Mesothelial cell of epicardium (in vitro differentiated cells): ENCODE measurements at regions not wholly inside any gene's neighbourhood (a gene's known extent, or its start where the extent isn't known, plus 50 kb on each side); places are given as distances from the start of the nearest gene placed in this dataset.

Source experiments
- DNase-seq, 2 experiments: peaks; one replicate each; pipeline ENCODE4 v3.0.0; 2021; ENCODE audit warnings: low spot score in 2 of 2; ENCODE audit not compliant: unreplicated experiment in 2 of 2
- H3K27ac Mint-ChIP-seq: 2 replicates; pipeline ENCODE4 v1.8.0; 2021; ENCODE audit warnings: mixed read lengths
- H3K27me3 Mint-ChIP-seq: 2 replicates; pipeline ENCODE4 v1.8.0; 2021; ENCODE audit warnings: low read depth, mixed read lengths
- H3K36me3 Mint-ChIP-seq: 2 replicates; pipeline ENCODE4 v1.8.0; 2021; ENCODE audit warnings: mixed read lengths
- H3K4me1 Mint-ChIP-seq: 2 replicates; pipeline ENCODE4 v1.8.0; 2021; ENCODE audit warnings: mixed read lengths
- H3K4me3 Mint-ChIP-seq: 2 replicates; pipeline ENCODE4 v1.8.0; 2021; ENCODE audit warnings: mild to moderate bottlenecking, moderate library complexity, mixed read lengths
- H3K9me3 Mint-ChIP-seq: 2 replicates; pipeline ENCODE4 v1.8.0; 2021; ENCODE audit warnings: mixed read lengths
- TF ChIP-seq, protein P1 (sequence below): fragments of 200-600 bp; sonication (generic); IDR thresholded peaks from one replicate; pipeline ENCODE4 v1.5.0; 2021; ENCODE audit warnings: antibody characterized with exemption; ENCODE audit not compliant: unreplicated experiment

DNA sequence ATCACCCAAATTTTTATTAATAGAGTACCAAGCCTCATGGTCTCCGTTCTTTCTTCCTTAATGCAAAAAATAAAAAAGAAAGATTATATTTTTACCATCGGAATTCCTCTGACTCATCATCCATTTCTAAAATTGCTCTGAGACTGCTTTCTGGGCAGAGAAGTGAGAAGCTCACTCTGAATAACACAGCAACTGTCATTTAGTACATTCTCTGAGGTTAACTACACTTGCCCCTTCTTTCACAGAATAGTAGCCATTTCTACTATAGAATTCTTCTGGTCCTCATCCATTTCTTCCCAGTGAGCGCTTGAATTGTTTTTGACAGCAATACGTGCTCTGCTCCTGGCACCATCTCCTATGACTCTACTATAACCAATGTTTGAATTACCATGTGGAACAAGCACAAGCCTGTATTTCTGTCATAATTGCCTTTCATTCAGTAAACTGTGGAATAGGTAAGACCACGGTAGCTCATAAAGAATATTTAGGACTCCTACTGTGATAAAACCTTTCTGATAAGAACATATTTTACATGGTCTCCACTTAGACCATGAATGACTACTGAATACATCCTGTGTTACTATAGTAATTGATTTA lies 435.5 kb upstream of the NRSN1 start:
- H3K4me1 Mint-ChIP-seq: peaks cover 54% of the 10 kb centered on the region
- no peaks in the 10 kb centered on the region for H3K36me3 Mint-ChIP-seq
- no peak for DNase-seq
- TF ChIP-seq, protein P1, sequence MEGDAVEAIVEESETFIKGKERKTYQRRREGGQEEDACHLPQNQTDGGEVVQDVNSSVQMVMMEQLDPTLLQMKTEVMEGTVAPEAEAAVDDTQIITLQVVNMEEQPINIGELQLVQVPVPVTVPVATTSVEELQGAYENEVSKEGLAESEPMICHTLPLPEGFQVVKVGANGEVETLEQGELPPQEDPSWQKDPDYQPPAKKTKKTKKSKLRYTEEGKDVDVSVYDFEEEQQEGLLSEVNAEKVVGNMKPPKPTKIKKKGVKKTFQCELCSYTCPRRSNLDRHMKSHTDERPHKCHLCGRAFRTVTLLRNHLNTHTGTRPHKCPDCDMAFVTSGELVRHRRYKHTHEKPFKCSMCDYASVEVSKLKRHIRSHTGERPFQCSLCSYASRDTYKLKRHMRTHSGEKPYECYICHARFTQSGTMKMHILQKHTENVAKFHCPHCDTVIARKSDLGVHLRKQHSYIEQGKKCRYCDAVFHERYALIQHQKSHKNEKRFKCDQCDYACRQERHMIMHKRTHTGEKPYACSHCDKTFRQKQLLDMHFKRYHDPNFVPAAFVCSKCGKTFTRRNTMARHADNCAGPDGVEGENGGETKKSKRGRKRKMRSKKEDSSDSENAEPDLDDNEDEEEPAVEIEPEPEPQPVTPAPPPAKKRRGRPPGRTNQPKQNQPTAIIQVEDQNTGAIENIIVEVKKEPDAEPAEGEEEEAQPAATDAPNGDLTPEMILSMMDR: no peak
- no peaks in the 10 kb centered on the region for H3K27me3 Mint-ChIP-seq
- no peak overlapping the region for H3K4me3 Mint-ChIP-seq
- peak overlapping the region; percentile 81 for H3K27ac Mint-ChIP-seq
- H3K9me3 Mint-ChIP-seq: no peaks in the 10 kb centered on the region

DNA sequence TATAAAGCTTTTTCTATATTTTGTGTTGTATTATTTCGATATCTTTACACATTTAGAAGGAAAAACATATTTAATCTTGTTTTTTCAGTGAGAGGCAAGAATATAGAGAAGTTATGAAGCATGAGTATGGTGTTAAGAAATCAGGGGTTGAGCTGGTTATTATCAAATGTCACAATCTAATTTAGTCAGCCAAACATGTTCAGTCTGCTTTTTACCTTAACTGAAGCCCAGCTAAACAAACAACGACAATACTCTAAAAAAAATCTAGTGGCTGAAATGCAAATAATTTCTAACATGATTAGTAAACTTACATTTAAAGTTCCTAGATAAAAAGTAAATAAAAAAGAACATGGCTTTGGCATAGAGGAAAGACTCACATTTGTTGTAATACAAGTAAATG lies 433.8 kb upstream of the NRSN1 start:
- H3K27ac Mint-ChIP-seq: peak overlapping the region; percentile 82
- H3K27me3 Mint-ChIP-seq: no peaks in the 10 kb centered on the region
- H3K4me1 Mint-ChIP-seq: peaks cover 61% of the 10 kb centered on the region
- no peaks in the 10 kb centered on the region for H3K9me3 Mint-ChIP-seq
- no peaks in the 10 kb centered on the region for H3K36me3 Mint-ChIP-seq
- no peak for DNase-seq
- no peak overlapping the region for H3K4me3 Mint-ChIP-seq
- TF ChIP-seq, protein P1: no peak

DNA sequence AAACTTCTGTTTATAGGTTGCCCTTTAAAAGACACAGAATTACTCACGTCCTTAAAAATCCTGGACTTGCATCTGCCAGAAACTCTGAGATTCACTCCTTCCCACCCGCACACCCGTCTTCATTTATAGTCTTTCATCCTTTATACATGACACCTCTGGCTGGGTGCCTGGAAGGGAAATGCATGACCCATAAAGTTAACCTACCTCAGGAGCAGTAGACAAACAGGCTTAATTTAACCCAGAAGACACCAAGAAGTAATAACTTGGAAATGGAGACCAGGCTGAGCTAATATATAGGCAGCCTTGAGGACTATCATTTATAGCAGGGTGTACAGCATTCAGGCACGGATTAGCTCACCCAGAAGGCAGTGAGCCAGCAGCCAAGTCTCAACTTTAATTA lies 429.0 kb upstream of the NRSN1 start:
- DNase-seq: peak in 1 of 2 experiments; percentile 48
- Mint-ChIP-seq H3K4me3 (no peak overlapping the region), H3K27me3 (no peaks in the 10 kb centered on the region), H3K4me1 (peaks cover 42% of the 10 kb centered on the region), H3K27ac (peak overlapping the region; percentile 76), H3K36me3 (no peaks in the 10 kb centered on the region), H3K9me3 (no peaks in the 10 kb centered on the region)
- TF ChIP-seq, protein P1: no peak

DNA sequence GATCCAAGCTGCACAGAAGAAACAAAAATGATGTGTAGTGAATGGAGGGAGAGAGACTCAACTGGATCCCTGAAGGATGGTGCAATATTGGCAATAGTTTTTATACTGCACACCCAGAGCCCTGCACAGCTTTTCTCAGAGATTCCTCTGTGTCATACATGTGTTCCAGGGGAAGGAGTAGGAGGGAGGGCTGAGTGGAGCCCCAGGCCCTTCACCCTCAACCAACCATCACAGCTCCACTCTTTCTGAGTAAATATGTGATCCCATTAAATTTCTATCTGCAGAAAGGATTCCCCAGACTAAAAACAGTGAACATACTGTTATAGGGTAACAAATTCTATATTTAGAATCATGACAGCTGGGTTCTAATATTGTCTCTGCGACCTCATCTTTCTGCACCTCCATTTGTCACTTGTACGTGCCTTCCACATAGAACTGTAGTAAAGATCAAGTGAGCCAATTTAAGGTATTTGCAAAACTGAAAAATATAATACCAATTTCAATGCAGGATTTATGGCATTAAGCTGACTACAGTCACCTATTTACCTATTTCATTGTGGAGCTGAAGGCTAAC lies 421.4 kb upstream of the NRSN1 start:
- Mint-ChIP-seq H3K27ac (no peak overlapping the region), H3K9me3 (peaks cover 4% of the 10 kb centered on the region)

DNA sequence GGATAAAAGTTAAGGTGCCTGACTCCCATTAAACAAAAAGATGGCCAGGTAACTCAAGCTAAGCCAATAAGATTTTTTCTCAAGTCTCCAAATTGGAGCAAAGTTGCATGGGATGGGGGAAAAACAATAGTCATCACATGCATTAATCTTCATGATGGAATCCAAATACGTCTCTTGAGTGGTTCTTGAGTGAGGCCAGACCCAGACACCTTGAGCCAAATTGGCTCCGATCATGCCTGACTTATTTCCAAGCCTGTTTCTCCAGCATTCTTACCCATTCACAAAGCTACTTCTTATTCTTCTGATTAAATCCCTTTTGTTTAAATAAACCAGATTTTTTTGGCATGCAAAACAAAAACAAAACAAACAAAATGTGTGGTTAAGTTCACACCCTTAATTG lies 420.3 kb upstream of the NRSN1 start:
- TF ChIP-seq, protein P1: no peak
- peaks cover 25% of the 10 kb centered on the region for H3K4me1 Mint-ChIP-seq
- peaks cover 2% of the 10 kb centered on the region for H3K36me3 Mint-ChIP-seq
- peaks cover 4% of the 10 kb centered on the region for H3K9me3 Mint-ChIP-seq
- H3K27ac Mint-ChIP-seq: no peak overlapping the region
- no peaks in the 10 kb centered on the region for H3K27me3 Mint-ChIP-seq
- H3K4me3 Mint-ChIP-seq: no peak overlapping the region
- no peak for DNase-seq

More for the DNA sequence above, 421.4 kb upstream of the NRSN1 start:
- peaks cover 2% of the 10 kb centered on the region for H3K36me3 Mint-ChIP-seq
- no peaks in the 10 kb centered on the region for H3K27me3 Mint-ChIP-seq
- no peak overlapping the region for H3K4me3 Mint-ChIP-seq
- no peak for DNase-seq
- TF ChIP-seq, protein P1: no peak
- peaks cover 21% of the 10 kb centered on the region for H3K4me1 Mint-ChIP-seq
